DOHH2 (cell line): ENCODE measurements at regions not wholly inside any gene's neighbourhood (a gene's known extent, or its start where the extent isn't known, plus 50 kb on each side); places are given as distances from the start of the nearest gene placed in this dataset.

Experiments
- H3F3A ChIP-seq: fragments of 200-600 bp; sonication (generic), shearing (Covaris generic); 2 replicates; pipeline ENCODE4 v1.6.0; 2016; ENCODE audit warnings: antibody characterized with exemption, mild to moderate bottlenecking; ENCODE audit not compliant: control insufficient read depth, insufficient read depth
- H3K27ac ChIP-seq: fragments of 200-600 bp; sonication (generic); 2 replicates; pipeline ENCODE4 v1.5.1; 2014; ENCODE audit warnings: low read depth, mild to moderate bottlenecking, low read length, moderate library complexity
- H3K27me3 ChIP-seq: fragments of 200-600 bp; sonication (generic); 2 replicates; pipeline ENCODE4 v1.6.1; 2014; ENCODE audit warnings: mild to moderate bottlenecking, low read length, mixed read lengths; ENCODE audit not compliant: control insufficient read depth
- H3K36me3 ChIP-seq: fragments of 200-600 bp; sonication (generic); 2 replicates; pipeline ENCODE4 v1.6.1; 2014; ENCODE audit warnings: mild to moderate bottlenecking, low read length, moderate library complexity, mixed read lengths; ENCODE audit not compliant: control insufficient read depth
- H3K4me1 ChIP-seq: fragments of 200-600 bp; sonication (generic); 2 replicates; pipeline ENCODE4 v1.6.1; 2014; ENCODE audit warnings: mild to moderate bottlenecking, low read length, mixed read lengths; ENCODE audit not compliant: control insufficient read depth
- H3K4me2 ChIP-seq: fragments of 200-600 bp; sonication (generic); 2 replicates; pipeline ENCODE4 v1.6.0; 2014; ENCODE audit warnings: mild to moderate bottlenecking, low read length, moderate library complexity
- H3K4me3 ChIP-seq: fragments of 200-600 bp; sonication (generic); 2 replicates; pipeline ENCODE4 v1.5.1; 2014; ENCODE audit warnings: mild to moderate bottlenecking, low read length, mixed read lengths
- H3K79me2 ChIP-seq: fragments of 200-600 bp; sonication (generic); 2 replicates; pipeline ENCODE4 v1.6.1; 2014; ENCODE audit warnings: mild to moderate bottlenecking, low read length, mixed read lengths; ENCODE audit not compliant: control insufficient read depth
- H3K9me2 ChIP-seq: fragments of 200-600 bp; sonication (generic); replicated peaks from 2 replicates; pipeline ENCODE4 v1.6.1; 2014; ENCODE audit warnings: mild to moderate bottlenecking, low read length, mixed read lengths; ENCODE audit not compliant: control insufficient read depth
- H3K9me3 ChIP-seq: fragments of 200-600 bp; sonication (generic); 2 replicates; pipeline ENCODE4 v1.6.1; 2014; ENCODE audit warnings: antibody characterized with exemption, low read length, mixed read lengths; ENCODE audit not compliant: control insufficient read depth, insufficient read depth
- H4K20me1 ChIP-seq: fragments of 200-600 bp; sonication (generic); 2 replicates; pipeline ENCODE4 v1.6.0; 2014; ENCODE audit warnings: low read depth, mild to moderate bottlenecking, antibody characterized with exemption, low read length, moderate library complexity; ENCODE audit not compliant: control insufficient read depth, insufficient read depth
- EZH2phosphoT487 ChIP-seq: fragments of 200-600 bp; sonication (generic); IDR thresholded peaks from 2 replicates; pipeline ENCODE4 v1.6.1; 2017; ENCODE audit warnings: borderline replicate concordance, mild to moderate bottlenecking, antibody characterized with exemption, low read length, moderate library complexity, mixed read lengths
- TF ChIP-seq, protein P1 (sequence below): fragments of 200-600 bp; sonication (generic); IDR thresholded peaks from one replicate; pipeline ENCODE4 v1.5.1; 2014; ENCODE audit warnings: antibody characterized with exemption, mild to moderate bottlenecking, low read depth, low read length; ENCODE audit not compliant: poor library complexity, severe bottlenecking

DNA sequence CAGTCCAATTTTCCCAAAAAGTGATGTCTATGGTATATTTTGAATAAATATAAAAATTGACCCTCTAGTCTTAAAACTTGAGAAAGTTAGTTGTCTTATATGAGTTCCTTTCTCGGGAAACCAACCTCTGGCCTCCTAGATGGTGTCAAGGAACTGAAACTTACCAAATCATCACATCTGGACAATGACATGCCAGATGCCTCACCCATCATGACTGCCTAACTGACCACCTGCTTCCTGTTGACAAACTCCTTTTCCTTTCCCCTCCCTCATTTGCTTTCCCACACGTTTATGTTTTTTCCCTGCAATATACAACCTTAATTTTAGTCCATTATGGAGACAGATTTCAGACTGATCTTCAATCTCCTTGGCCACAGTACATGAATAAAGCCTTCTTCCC is 731.0 kb downstream of the EPHA7 start:
- H3K79me2 ChIP-seq: no peaks in the 10 kb centered on the region
- no peaks in the 10 kb centered on the region for H3K9me3 ChIP-seq
- no peak overlapping the region for H3K4me2 ChIP-seq
- H3K27me3 ChIP-seq: no peaks in the 10 kb centered on the region
- no peaks in the 10 kb centered on the region for H3F3A ChIP-seq
- H3K36me3 ChIP-seq: no peaks in the 10 kb centered on the region
- no peak overlapping the region for H3K4me3 ChIP-seq
- no peaks in the 10 kb centered on the region for H3K4me1 ChIP-seq
- no peak for TF ChIP-seq EZH2phosphoT487
- TF ChIP-seq, protein P1, sequence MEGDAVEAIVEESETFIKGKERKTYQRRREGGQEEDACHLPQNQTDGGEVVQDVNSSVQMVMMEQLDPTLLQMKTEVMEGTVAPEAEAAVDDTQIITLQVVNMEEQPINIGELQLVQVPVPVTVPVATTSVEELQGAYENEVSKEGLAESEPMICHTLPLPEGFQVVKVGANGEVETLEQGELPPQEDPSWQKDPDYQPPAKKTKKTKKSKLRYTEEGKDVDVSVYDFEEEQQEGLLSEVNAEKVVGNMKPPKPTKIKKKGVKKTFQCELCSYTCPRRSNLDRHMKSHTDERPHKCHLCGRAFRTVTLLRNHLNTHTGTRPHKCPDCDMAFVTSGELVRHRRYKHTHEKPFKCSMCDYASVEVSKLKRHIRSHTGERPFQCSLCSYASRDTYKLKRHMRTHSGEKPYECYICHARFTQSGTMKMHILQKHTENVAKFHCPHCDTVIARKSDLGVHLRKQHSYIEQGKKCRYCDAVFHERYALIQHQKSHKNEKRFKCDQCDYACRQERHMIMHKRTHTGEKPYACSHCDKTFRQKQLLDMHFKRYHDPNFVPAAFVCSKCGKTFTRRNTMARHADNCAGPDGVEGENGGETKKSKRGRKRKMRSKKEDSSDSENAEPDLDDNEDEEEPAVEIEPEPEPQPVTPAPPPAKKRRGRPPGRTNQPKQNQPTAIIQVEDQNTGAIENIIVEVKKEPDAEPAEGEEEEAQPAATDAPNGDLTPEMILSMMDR: no peak
- H4K20me1 ChIP-seq: no peaks in the 10 kb centered on the region
- no peak overlapping the region for H3K27ac ChIP-seq
- no peaks in the 10 kb centered on the region for H3K9me2 ChIP-seq

DNA sequence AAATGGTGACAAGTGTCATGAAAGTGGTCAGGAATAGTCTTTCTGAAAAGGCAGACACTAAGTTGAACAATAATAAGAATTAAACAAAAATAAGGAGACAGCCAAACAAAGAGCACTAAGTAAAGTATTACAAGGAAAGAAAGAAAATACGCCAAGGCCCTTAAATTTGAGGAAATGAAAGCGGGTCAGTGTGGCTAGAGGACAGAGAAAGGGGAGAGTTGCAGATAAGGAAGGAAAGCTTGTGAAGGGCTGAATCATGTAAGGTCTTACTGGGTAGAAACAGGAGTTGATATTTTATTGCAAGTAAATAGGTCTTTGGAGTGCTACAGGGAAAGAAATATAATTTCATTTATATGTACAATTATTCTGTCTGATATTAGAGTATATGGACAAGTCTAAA is 732.1 kb downstream of the EPHA7 start:
- no peaks in the 10 kb centered on the region for H3K4me1 ChIP-seq
- H4K20me1 ChIP-seq: no peaks in the 10 kb centered on the region
- no peaks in the 10 kb centered on the region for H3K9me2 ChIP-seq
- no peaks in the 10 kb centered on the region for H3K36me3 ChIP-seq
- H3K4me2 ChIP-seq: no peak overlapping the region
- H3K4me3 ChIP-seq: no peak overlapping the region
- no peaks in the 10 kb centered on the region for H3K27me3 ChIP-seq
- H3K27ac ChIP-seq: no peak overlapping the region
- H3K9me3 ChIP-seq: no peaks in the 10 kb centered on the region
- H3K79me2 ChIP-seq: no peaks in the 10 kb centered on the region
- H3F3A ChIP-seq: no peaks in the 10 kb centered on the region
- no peak for TF ChIP-seq EZH2phosphoT487
- TF ChIP-seq, protein P1: no peak

DNA sequence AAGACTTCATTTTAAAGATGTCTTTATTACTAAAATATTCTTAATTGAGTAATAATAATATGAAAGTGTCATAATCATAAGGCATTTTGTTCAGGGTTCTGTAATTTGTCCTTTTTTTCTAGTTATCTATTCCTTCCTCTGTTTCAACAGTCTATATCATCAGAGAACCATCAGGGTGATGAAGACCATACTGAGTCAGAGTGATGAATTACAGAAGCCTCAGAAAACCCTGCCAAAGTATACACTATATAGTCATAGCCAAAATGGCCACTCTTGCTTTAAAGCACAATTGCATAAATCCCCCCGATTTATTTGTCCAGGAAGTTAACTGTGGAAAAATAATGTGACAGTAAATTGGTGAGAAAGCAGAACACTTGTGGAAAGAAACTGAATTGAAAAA is 735.0 kb downstream of the EPHA7 start:
- Histone ChIP-seq H4K20me1 (no peaks in the 10 kb centered on the region), H3K36me3 (no peaks in the 10 kb centered on the region), H3K4me3 (no peak overlapping the region), H3K4me1 (no peaks in the 10 kb centered on the region), H3F3A (no peaks in the 10 kb centered on the region), H3K4me2 (no peak overlapping the region), H3K9me3 (no peaks in the 10 kb centered on the region), H3K27ac (no peak overlapping the region), H3K27me3 (no peaks in the 10 kb centered on the region), H3K9me2 (no peaks in the 10 kb centered on the region), H3K79me2 (no peaks in the 10 kb centered on the region)
- TF ChIP-seq EZH2phosphoT487: no peak
- TF ChIP-seq, protein P1: no peak

DNA sequence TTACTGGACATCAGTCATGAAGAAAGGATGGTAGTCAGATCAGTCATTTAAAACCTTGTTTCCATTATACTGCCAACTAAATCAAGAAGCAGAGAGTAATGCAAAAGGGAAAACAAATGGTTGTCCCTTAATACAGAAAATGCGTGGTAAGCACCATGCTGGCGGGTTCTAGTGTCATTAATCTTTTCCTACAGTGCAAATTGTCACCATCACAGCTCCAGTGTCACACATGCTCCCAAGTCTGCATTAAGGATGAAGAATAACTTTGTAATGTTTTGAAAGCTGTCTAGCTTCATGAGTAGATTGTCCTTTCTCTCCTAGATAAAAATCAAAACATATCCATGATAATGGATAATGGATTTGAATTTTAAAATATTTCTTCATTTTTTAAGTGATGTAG is 735.6 kb downstream of the EPHA7 start:
- TF ChIP-seq EZH2phosphoT487: no peak
- TF ChIP-seq, protein P1: no peak
- H3K4me2 ChIP-seq: no peak overlapping the region
- H3K4me3 ChIP-seq: no peak overlapping the region
- no peak overlapping the region for H3K27ac ChIP-seq
- no peaks in the 10 kb centered on the region for H3K79me2 ChIP-seq
- no peaks in the 10 kb centered on the region for H3K27me3 ChIP-seq
- H3K4me1 ChIP-seq: no peaks in the 10 kb centered on the region
- H3K9me3 ChIP-seq: no peaks in the 10 kb centered on the region
- no peaks in the 10 kb centered on the region for H3F3A ChIP-seq
- H3K36me3 ChIP-seq: no peaks in the 10 kb centered on the region
- no peaks in the 10 kb centered on the region for H4K20me1 ChIP-seq
- H3K9me2 ChIP-seq: no peaks in the 10 kb centered on the region
